BLaER1 (cell line): ENCODE measurements at regions not wholly inside any gene's neighbourhood (a gene's known extent, or its start where the extent isn't known, plus 50 kb on each side); places are given as distances from the start of the nearest gene placed in this dataset.
A peak's percentile ranks its signal among the peaks of the same experiment; 100 is the strongest.

Source experiments
- H3K27ac ChIP-seq: shearing (Covaris generic); formaldehyde crosslinking; 2 replicates; pipeline ENCODE4 v1.8.1; 2022
- H3K27me3 ChIP-seq: shearing (Covaris generic); formaldehyde crosslinking; 2 replicates; pipeline ENCODE4 v1.8.1; 2022
- H3K36me3 ChIP-seq: shearing (Covaris generic); formaldehyde crosslinking; 2 replicates; pipeline ENCODE4 v1.8.1; 2022
- H3K4me1 ChIP-seq: shearing (Covaris generic); formaldehyde crosslinking; 2 replicates; pipeline ENCODE4 v1.8.1; 2022
- H3K4me2 ChIP-seq: shearing (Covaris generic); formaldehyde crosslinking; 2 replicates; pipeline ENCODE4 v1.8.1; 2022
- H3K4me3 ChIP-seq: shearing (Covaris generic); formaldehyde crosslinking; 2 replicates; pipeline ENCODE4 v1.8.1; 2022
- H3K9ac ChIP-seq: shearing (Covaris generic); formaldehyde crosslinking; 2 replicates; pipeline ENCODE4 v1.8.1; 2022
- H3K9me3 ChIP-seq: shearing (Covaris generic); formaldehyde crosslinking; 2 replicates; pipeline ENCODE4 v1.8.1; 2022
- H4K20me1 ChIP-seq: shearing (Covaris generic); formaldehyde crosslinking; 2 replicates; pipeline ENCODE4 v1.8.1; 2022
- Cebpa-rat ChIP-seq: shearing (Covaris generic); IDR thresholded peaks from 2 replicates; pipeline ENCODE4 v1.8.1; 2022

DNA sequence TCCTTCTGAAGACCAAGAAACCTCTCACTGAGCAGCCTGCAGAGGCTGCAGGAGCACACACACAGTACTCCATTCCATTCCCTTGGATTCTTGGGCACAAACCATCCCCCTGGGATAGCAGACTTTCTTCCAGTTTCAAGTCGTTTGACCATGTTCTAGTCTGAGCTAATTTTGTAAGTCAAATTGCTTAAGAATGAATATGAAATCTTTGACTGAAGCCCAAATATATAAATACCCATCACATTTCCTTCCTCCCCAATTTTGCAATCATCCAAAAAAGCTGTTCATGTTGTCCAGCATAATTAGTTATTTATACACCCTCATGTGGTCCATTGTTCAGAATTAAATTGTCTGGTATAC lies 231.2 kb upstream of the TPRG1 start:
- no peak overlapping the region for H3K4me3 ChIP-seq
- H3K9me3 ChIP-seq, result no peaks in the 10 kb centered on the region
- no peaks in the 10 kb centered on the region for H3K27me3 ChIP-seq
- peak overlapping the region; percentile 56 for H3K4me2 ChIP-seq
- H3K4me1 ChIP-seq, result peaks cover 16% of the 10 kb centered on the region
- no peaks in the 10 kb centered on the region for H3K36me3 ChIP-seq
- no peak for TF ChIP-seq Cebpa-rat
- no peak overlapping the region for H3K27ac ChIP-seq
- H3K9ac ChIP-seq, result no peak overlapping the region
- no peaks in the 10 kb centered on the region for H4K20me1 ChIP-seq

DNA sequence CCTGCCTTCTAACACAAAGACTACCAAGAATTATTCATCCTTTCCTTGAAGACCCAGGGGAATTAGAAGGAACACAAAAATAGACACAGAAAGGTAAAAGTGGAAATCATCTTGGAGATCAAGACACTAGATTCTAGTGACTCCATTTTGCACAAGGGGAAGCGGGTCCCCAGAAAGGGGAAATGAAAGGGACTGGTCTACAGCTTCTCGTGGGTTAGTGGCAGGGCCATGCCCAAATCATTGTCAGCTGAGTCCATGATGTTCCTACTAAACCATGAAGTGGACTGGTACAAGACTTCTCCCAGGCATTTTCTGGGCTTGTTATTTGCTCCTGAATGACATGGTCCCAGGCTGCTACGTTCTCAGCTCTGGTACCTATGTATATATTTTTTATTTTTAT lies 230.7 kb upstream of the TPRG1 start:
- Histone ChIP-seq H3K4me1 (peaks cover 16% of the 10 kb centered on the region), H3K9ac (no peak overlapping the region), H3K4me2 (peak overlapping the region; percentile 56), H3K27me3 (no peaks in the 10 kb centered on the region), H3K27ac (no peak overlapping the region), H3K9me3 (no peaks in the 10 kb centered on the region), H4K20me1 (no peaks in the 10 kb centered on the region), H3K36me3 (no peaks in the 10 kb centered on the region), H3K4me3 (no peak overlapping the region)
- no peak for TF ChIP-seq Cebpa-rat

DNA sequence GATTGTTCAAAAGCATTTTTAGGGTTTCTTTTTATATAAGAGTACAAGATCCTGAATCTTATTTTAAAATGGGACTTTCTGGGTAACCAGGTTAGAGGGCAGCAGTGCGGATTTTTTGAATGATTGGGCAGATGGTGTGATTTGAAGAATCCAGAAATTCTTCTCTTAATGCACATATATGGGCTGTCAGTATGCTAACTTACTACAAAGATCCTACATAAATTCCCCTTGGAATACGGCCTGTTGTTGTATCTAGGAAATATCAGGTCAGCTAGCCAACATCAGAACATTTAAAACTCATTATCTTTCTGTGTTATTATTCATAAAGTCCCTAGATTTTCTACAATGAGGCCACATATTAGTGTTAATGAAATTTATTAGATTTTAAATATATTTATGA lies 229.6 kb upstream of the TPRG1 start:
- H3K4me3 ChIP-seq, result no peak overlapping the region
- no peak overlapping the region for H3K4me2 ChIP-seq
- H3K36me3 ChIP-seq, result no peaks in the 10 kb centered on the region
- no peak overlapping the region for H3K9ac ChIP-seq
- no peaks in the 10 kb centered on the region for H4K20me1 ChIP-seq
- H3K4me1 ChIP-seq, result peaks cover 21% of the 10 kb centered on the region
- no peaks in the 10 kb centered on the region for H3K9me3 ChIP-seq
- no peak overlapping the region for H3K27ac ChIP-seq
- no peaks in the 10 kb centered on the region for H3K27me3 ChIP-seq
- TF ChIP-seq Cebpa-rat, result no peak

DNA sequence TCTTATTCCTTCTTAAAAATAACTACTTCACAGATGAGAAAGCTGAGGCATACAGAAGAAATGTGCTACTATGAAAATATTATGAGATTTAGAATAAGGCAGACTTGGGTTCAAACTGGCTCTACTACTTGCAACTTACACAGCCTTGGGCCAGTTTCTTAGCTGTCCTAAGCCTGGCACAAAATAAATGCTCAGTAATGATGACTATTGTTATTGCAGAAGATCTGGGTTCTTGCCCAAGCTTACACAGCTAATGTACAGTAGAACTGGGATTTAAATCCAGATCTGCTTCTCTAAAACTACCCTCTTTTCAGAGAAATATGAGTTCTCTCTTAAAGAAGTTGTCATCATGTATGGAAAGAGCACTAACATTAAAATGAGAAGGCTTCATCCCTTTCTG lies 228.2 kb upstream of the TPRG1 start:
- Histone ChIP-seq H3K4me1 (peaks cover 34% of the 10 kb centered on the region), H3K36me3 (no peaks in the 10 kb centered on the region), H3K27ac (no peak overlapping the region), H3K27me3 (no peaks in the 10 kb centered on the region), H3K4me2 (no peak overlapping the region), H3K9ac (no peak overlapping the region), H4K20me1 (no peaks in the 10 kb centered on the region), H3K9me3 (no peaks in the 10 kb centered on the region), H3K4me3 (no peak overlapping the region)
- TF ChIP-seq Cebpa-rat, result no peak

DNA sequence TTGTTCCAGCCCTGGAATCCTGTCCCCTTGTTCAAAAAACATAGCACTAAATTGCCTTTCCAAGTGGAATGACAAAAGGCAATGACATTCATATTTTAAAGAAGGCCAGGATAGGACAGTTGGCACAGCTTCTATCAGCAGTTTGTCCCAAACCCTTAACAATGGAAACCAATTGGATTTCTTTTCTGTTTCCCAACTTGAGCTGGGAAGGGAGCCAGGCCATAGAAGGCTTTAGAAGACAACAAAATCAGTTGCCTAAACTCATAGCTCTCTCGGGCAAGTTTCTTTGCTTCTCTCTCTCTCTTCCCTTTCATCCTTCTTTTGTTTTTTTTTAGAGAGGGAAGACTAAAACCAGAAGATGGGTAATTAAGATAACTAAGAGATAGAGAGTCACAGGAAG lies 227.7 kb upstream of the TPRG1 start:
- Histone ChIP-seq H3K4me2 (no peak overlapping the region), H3K4me3 (no peak overlapping the region), H3K36me3 (no peaks in the 10 kb centered on the region), H4K20me1 (no peaks in the 10 kb centered on the region), H3K27me3 (no peaks in the 10 kb centered on the region), H3K9me3 (no peaks in the 10 kb centered on the region), H3K27ac (no peak overlapping the region), H3K4me1 (peaks cover 39% of the 10 kb centered on the region), H3K9ac (no peak overlapping the region)
- TF ChIP-seq Cebpa-rat, result no peak

DNA sequence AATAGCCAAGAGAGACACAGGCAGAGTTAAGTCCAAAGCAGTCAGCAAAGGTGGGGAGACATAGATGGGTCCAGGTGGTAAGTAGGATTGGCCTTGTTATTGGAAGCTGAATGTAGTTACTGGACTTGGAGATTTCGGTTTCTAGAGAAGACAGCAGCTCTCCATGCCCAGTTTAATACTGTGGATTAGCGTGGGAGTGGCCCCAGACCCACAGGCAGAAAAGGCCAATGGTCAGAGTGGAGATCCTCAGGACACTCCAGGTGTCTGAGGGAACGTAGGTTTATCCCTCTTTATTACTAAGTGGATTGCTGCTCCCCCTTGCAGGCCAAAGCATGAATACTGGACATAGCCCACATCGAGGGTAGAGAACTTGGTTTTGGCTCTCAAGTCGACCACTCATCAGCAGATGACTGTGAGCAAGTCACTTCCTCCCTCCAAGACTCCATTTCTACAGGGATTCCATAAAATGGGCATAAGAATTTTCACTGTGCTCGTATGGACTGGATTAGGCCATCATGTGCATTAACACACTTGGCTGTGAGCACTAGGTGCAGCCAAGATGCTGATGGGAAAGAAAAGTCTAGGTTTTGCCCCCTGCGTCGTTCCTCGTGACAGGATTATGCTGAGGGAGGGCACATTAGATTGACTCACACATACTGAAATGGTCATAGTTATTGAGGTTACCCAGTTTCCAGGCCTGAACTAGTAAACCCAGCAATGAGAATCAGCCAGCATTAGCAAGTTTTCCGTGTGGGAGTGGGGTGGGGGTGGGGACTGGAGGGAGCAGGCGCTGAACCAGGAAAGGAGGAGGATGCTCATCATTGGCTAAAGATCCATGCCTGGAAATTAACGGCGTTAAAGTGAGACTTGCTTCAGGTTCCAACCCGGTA lies 225.2 kb upstream of the TPRG1 start:
- Histone ChIP-seq H3K27ac (peak overlapping the region; percentile 39; the same call in 1 of the 2 replicates), H3K4me2 (peak overlapping the region; percentile 77), H3K4me3 (peak overlapping the region; percentile 56; the same call in 1 of the 2 replicates), H3K9ac (no peak overlapping the region), H4K20me1 (no peaks in the 10 kb centered on the region), H3K4me1 (peaks cover 25% of the 10 kb centered on the region), H3K36me3 (no peaks in the 10 kb centered on the region), H3K27me3 (no peaks in the 10 kb centered on the region), H3K9me3 (no peaks in the 10 kb centered on the region)
- TF ChIP-seq Cebpa-rat, result no peak

DNA sequence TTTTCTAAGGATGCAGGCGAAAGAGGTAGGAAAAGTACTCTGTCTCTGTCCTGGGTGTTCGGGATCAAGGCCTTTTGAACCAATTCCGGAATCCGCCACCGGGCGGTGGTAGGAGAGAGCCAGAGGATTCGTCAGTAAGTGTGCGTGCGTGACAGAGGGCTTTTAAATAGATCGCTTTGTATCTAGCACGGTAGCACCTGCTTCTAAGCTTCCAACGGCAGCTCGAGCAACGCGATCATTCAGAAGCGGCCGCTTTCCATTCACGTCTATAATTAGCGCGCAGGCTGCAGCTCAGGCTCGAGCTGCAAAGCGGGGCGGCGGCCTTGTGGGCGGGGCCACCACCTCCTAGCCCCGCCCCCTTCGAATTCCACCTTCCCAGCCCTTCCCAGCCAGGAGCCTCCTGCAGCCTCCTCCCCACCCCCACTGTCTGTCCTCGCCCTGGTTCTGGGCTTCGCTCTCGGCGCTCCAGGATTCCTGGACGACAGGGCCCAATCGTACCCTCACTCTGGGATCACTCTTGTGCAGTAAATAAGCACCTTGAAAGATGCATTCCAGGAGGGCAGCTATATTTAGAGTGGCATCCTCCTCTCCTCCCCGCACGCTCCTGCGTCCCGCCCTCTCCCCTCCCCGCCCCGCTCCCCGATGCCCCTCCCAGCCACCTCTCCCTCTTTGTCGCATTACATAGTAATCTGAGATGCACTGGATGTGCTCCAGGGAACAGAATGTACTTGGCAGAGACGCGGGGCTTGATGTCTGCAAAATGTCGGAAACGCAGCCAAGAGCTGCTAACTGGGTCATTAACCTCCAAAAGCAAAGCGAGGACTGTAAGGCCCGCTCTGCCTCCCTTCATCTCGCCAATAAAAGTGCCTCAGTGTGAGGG lies 224.1 kb upstream of the TPRG1 start:
- no peak for TF ChIP-seq Cebpa-rat
- H3K4me3 ChIP-seq, result peak overlapping the region; percentile 56
- H3K9me3 ChIP-seq, result no peaks in the 10 kb centered on the region
- peaks cover 23% of the 10 kb centered on the region for H3K4me1 ChIP-seq
- H3K27me3 ChIP-seq, result no peaks in the 10 kb centered on the region
- no peaks in the 10 kb centered on the region for H3K36me3 ChIP-seq
- H3K4me2 ChIP-seq, result peak overlapping the region; percentile 77
- H3K27ac ChIP-seq, result peak overlapping the region; percentile 39; the same call in 1 of the 2 replicates
- peak overlapping the region; percentile 36; the same call in 1 of the 2 replicates for H3K9ac ChIP-seq
- H4K20me1 ChIP-seq, result no peaks in the 10 kb centered on the region

DNA sequence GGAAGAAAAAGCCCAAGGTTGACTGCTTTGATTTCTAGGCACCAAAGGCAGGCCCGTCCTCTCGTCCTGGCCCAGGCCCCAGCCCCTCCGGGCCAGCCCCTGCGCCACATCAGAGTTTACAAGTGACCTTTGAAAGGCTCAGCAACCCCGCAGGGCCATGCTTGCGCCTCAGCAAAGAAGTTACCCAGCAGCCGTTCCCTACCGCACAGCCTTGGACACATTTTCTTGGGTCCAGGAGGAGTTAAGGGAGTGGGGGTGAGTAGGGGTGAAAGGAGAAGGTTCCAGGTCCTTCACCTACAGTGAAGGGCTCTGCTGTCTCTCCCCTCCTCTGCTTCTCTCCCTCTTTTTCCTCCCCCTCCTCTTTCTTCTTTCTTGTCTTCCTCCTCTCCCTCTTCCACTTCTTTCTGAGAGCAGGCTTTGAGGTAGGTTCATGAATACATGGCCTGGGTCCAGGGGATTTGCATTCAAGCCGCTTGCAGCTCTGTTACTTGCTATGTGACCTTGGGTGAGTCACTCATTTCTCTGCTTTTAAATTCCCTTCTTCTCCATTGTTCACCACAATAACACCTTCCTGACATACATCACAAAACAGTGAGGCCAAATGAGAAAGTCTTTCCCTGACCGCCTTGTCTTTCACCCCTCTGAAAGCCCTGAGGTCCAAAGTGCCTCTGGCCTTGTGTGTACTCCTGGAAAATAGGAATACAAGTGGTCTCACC lies 223.3 kb upstream of the TPRG1 start:
- Histone ChIP-seq H3K4me1 (peaks cover 23% of the 10 kb centered on the region), H3K27ac (no peak overlapping the region), H3K36me3 (no peaks in the 10 kb centered on the region), H3K27me3 (no peaks in the 10 kb centered on the region), H4K20me1 (no peaks in the 10 kb centered on the region), H3K9ac (no peak overlapping the region), H3K4me2 (peak overlapping the region; percentile 77), H3K4me3 (no peak overlapping the region), H3K9me3 (no peaks in the 10 kb centered on the region)
- TF ChIP-seq Cebpa-rat, result no peak

DNA sequence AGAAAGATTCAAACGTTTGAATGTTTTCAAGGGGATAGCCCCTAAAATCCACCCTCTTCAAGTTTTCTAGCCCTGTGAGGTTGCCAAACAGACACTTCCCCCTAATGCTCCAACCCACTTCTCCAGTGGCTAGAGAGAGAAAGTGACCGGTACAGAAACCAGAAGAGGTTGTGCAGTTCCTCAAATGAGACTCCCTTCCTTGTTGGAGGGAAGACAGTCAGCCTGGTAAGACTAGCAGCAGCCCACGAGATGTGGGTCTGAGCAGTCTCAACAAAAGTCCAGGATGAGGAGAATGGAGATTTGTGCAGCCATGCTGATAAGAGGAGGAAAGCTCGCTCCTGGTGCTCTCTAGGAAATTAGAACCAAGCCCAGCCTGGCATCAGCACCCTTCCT lies 222.8 kb upstream of the TPRG1 start:
- Histone ChIP-seq H3K27ac (no peak overlapping the region), H3K27me3 (no peaks in the 10 kb centered on the region), H3K9me3 (no peaks in the 10 kb centered on the region), H3K4me1 (peaks cover 23% of the 10 kb centered on the region), H3K9ac (no peak overlapping the region), H3K36me3 (no peaks in the 10 kb centered on the region), H4K20me1 (no peaks in the 10 kb centered on the region), H3K4me2 (peak overlapping the region; percentile 77; the same call in 1 of the 2 replicates), H3K4me3 (no peak overlapping the region)
- no peak for TF ChIP-seq Cebpa-rat

DNA sequence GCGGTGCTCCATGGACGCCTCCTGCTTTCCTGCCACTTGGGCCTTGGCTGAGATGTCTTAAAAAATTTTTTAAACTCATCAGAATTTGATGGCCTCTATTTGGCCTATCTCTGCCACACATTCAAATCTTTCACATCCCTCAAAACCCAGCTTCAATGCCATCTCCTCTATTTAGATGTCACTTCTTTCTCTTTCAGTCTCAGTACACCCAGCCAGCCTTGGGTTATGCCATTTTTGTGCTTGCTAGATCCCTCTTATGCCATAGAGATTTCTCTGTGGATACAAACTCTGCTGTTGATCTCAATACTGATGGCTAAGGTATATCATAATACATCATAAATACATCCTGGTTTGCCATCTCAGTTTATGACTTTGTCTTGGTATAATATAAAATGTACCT lies 222.3 kb upstream of the TPRG1 start:
- H3K27ac ChIP-seq, result no peak overlapping the region
- no peaks in the 10 kb centered on the region for H3K9me3 ChIP-seq
- no peak overlapping the region for H3K4me2 ChIP-seq
- H3K4me3 ChIP-seq, result no peak overlapping the region
- no peak overlapping the region for H3K9ac ChIP-seq
- TF ChIP-seq Cebpa-rat, result no peak
- H3K27me3 ChIP-seq, result no peaks in the 10 kb centered on the region
- no peaks in the 10 kb centered on the region for H3K36me3 ChIP-seq
- no peaks in the 10 kb centered on the region for H4K20me1 ChIP-seq
- peaks cover 23% of the 10 kb centered on the region for H3K4me1 ChIP-seq
